GM12875 (cell line): ENCODE measurements at regions not wholly inside any gene's neighbourhood (a gene's known extent, or its start where the extent isn't known, plus 50 kb on each side); places are given as distances from the start of the nearest gene placed in this dataset.

Source experiments
- H3K4me3 ChIP-seq: one replicate; pipeline ENCODE4 v1.5.1; 2011; ENCODE audit warnings: low read depth, low read length, control low read depth
- CTCF ChIP-seq: IDR thresholded peaks from 2 replicates; pipeline ENCODE4 v1.5.1; 2011; ENCODE audit warnings: low read depth, mild to moderate bottlenecking, control low read depth, inconsistent platforms, low read length, moderate library complexity, borderline replicate concordance; ENCODE audit not compliant: insufficient read depth

DNA sequence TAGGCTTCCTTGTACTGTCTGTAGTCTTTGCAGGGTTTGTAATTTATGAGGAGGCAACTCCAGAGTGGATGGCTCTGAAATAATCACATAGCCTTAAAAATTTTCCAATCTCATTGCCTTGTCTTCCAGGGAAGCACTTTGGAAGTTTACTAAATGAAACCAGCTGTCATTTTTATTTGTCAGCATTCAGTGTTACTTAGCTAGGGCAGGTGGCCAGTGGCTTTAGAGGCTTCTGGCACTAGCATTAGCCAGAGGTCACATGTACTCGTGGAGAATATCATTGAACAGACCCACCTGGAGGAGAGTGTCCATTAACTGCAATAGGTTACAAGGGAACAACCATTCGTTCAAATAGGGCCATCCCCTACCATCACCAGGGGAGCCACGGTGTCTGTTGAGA lies 160.3 kb upstream of the SLC28A3 start:
- no peak overlapping the region for H3K4me3 ChIP-seq
- no peak for TF ChIP-seq CTCF

DNA sequence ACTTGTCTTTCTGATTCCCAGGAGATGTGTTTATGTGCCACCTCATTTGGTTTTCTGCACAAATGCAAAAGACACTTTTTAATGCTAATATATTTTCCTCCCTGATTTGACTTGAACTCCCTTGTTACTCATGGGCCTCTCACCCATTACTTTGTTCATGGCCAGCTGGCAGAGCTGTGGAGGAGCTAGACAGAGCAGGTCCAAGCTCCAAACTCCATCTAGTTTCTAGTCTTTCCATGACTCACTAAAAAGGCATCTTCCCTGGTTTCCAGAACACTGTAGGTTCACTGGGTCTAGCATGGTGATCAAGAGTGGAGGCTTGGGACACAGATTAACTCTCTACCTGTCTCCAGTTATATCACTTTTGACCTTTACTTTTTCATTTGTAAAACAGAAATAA lies 161.0 kb upstream of the SLC28A3 start:
- no peak for TF ChIP-seq CTCF
- no peak overlapping the region for H3K4me3 ChIP-seq

DNA sequence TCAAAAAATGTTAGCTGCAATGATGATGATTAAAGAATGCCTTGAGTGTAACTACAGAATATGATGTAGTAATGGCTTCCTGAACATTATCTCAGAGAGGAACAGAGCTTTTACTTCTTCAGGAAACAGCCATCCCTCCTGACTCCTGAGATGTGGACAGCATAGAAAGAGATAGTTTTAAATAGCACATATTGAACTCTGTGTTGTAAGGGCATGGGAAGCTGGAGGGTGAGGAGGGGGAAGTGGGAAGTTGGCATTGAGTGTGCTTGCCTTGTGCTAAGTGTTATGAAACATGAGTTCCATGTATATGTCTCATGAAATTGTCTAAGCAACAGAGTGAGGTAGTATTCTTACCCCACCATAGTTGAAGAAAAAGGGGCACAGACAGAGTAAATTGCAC lies 161.5 kb upstream of the SLC28A3 start:
- TF ChIP-seq CTCF: no peak
- no peak overlapping the region for H3K4me3 ChIP-seq

DNA sequence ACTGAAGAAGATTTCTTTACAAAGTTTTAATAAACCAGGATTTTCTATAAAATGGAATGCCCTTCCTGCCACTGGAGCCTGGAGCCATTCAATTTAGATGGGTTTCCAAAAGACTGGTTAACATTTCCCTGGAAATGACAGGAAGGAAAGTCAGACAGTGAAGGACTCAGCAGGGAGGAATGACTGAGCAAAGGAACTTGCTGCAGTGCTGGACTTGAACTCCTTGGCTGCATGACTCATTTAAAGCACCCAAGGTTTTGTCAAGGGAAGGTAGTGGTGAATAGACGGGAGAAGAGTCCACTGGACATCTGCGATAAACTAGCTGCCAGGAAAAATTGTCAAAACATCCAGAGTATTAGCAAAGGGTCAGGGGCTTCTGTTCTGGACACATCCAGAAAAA lies 163.8 kb upstream of the SLC28A3 start:
- TF ChIP-seq CTCF: no peak
- H3K4me3 ChIP-seq: no peak overlapping the region

DNA sequence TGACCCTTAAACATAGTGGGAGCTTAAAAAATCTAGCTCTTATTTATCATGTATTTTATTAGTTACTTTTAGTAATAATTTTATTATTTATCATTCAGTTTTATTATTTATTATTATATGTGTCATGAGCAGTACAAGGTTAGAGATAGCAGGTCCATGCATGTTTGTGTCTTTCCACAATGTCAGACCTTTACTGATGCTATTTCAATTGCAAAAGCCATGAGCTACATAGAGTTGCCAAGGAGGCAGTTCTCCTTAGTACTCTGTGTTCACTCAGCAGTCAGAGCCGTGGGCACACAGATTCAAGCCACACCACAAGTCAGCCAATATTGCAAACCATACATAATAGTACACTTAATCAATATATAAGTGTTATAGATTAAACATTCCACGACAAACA lies 157.9 kb upstream of the NTRK2 start:
- no peak for TF ChIP-seq CTCF

GRCh38 chr9:84512493-84512892 lies 157.0 kb upstream of the NTRK2 start:
- TF ChIP-seq CTCF: no peak
- H3K4me3 ChIP-seq: no peak overlapping the region

More for the DNA sequence above, 157.9 kb upstream of the NTRK2 start:
- H3K4me3 ChIP-seq: no peak overlapping the region

DNA sequence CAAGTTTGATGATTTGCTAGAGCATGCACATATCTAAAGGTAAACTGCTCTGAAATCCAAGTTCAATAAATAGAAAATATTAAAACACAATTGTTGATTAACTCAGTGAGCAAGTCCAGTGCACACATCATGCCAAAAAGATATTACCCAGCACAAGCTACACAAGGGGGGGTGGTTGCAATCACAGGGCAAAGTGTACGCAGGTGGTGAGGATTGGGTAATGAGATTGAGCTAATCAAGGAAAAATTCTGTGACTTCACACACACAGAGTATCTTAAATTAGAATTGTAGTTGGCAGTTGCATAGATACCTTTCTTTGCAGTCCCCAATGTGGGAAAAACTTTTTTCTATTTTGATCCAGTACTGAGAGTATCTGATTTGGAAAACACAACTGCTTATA lies 156.1 kb upstream of the NTRK2 start:
- TF ChIP-seq CTCF: no peak
- no peak overlapping the region for H3K4me3 ChIP-seq
